ENCODE measurements at regions not wholly inside any gene's neighbourhood (a gene's known extent, or its start where the extent isn't known, plus 50 kb on each side); places are given as distances from the start of the nearest gene placed in this dataset.

- Mint-ChIP-seq H3K9me3 (no peaks in the 10 kb centered on the region), H3K27ac (no peak overlapping the region), H3K27me3 (no peaks in the 10 kb centered on the region), H3K36me3 (ENCODE audit: low read depth) (no peaks in the 10 kb centered on the region), H3K4me1 (ENCODE audit: low read depth) (no peaks in the 10 kb centered on the region), H3K4me3 (no peak overlapping the region)
- intact Hi-C loops (cut with micrococcal nuclease): no loop called here
Observed at GRCh38 chr12:28601570-28602058, 411.4 kb downstream of the CCDC91 start.

DNA sequence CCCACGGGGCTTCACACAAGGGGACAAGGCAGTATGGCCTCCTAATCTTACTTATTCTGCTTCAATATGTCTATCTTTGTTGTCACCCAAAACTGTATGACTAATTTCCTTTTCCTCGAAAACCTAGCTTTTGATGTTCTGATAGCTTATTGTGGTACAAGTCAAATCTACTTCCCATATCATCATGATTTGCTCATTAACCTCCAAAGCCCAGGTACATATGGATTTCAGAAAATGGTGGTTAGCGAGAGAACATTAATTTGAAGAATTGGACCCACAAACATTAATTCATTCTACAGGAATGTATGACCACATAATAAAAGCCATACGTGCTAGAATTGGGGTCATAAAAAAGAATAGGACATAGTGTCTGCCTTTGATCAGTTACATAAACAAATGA, 412.5 kb downstream of the CCDC91 start:
- no peak overlapping the region for H3K27ac Mint-ChIP-seq
- no peaks in the 10 kb centered on the region for H3K27me3 Mint-ChIP-seq
- H3K9me3 Mint-ChIP-seq: peaks cover 11% of the 10 kb centered on the region

GRCh38 chr12:28603239-28603638, 413.0 kb downstream of the CCDC91 start:
- Mint-ChIP-seq H3K27ac (no peak overlapping the region), H3K4me3 (no peak overlapping the region), H3K9me3 (peaks cover 15% of the 10 kb centered on the region), H3K27me3 (no peaks in the 10 kb centered on the region), H3K4me1 (ENCODE audit: low read depth) (no peaks in the 10 kb centered on the region), H3K36me3 (ENCODE audit: low read depth) (no peaks in the 10 kb centered on the region)
- intact Hi-C loops (cut with micrococcal nuclease): no loop called here

More for the DNA sequence above, 412.5 kb downstream of the CCDC91 start:
- Mint-ChIP-seq H3K36me3 (ENCODE audit: low read depth) (no peaks in the 10 kb centered on the region), H3K4me3 (no peak overlapping the region), H3K4me1 (ENCODE audit: low read depth) (no peaks in the 10 kb centered on the region)
- intact Hi-C loops (cut with micrococcal nuclease): no loop called here

DNA sequence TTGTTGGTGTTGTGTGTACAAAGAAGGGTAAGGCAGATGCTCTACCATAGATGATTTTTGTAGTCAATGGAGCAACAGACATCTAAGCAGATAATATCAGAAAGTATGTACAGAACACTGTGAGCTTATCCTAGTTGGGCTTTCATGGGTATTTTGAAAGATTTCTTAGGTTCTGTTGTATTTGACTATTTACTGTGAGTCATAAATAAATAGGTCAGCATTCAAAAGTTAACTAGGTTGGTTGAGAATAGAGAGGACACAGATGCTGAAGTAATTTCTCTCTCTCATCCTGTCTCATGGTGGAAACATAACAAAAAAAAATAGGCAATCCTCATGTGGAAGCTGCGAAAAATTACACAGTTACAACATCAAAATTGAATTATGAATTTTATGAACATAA, 413.5 kb downstream of the CCDC91 start:
- H3K4me3 Mint-ChIP-seq: no peak overlapping the region
- H3K36me3 Mint-ChIP-seq (ENCODE audit: low read depth): no peaks in the 10 kb centered on the region
- no peaks in the 10 kb centered on the region for H3K27me3 Mint-ChIP-seq
- H3K27ac Mint-ChIP-seq: no peak overlapping the region
- intact Hi-C loops (cut with micrococcal nuclease): no loop called here
- H3K9me3 Mint-ChIP-seq: peaks cover 18% of the 10 kb centered on the region
- no peaks in the 10 kb centered on the region for H3K4me1 Mint-ChIP-seq (ENCODE audit: low read depth)

DNA sequence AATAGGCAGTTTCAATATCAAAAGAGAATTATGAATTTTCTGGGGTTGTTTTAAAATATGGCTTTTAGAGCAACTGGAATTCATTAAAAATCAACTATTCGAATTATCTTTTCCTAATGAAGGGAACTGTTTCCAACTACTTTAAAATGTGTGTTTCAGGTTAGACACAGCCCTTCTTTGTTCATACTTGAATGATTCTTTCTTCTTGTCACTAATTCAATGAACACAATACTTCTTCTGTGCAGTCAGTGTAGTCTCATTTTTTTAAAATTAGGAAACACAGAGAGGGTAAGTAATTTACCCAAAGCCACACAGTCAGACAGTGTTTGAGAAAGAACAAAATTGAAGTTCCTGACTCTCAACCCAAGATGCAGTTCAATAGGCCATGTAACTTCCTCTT, 414.0 kb downstream of the CCDC91 start:
- H3K9me3 Mint-ChIP-seq: peaks cover 18% of the 10 kb centered on the region
- intact Hi-C loops (cut with micrococcal nuclease): no loop called here
- no peaks in the 10 kb centered on the region for H3K36me3 Mint-ChIP-seq (ENCODE audit: low read depth)
- H3K4me3 Mint-ChIP-seq: no peak overlapping the region
- H3K27me3 Mint-ChIP-seq: no peaks in the 10 kb centered on the region
- H3K4me1 Mint-ChIP-seq (ENCODE audit: low read depth): no peaks in the 10 kb centered on the region
- H3K27ac Mint-ChIP-seq: no peak overlapping the region

- H3K4me1 Mint-ChIP-seq (ENCODE audit: low read depth): no peaks in the 10 kb centered on the region
- no peak overlapping the region for H3K4me3 Mint-ChIP-seq
- intact Hi-C loops (cut with micrococcal nuclease): no loop called here
- no peak overlapping the region for H3K27ac Mint-ChIP-seq
- H3K36me3 Mint-ChIP-seq (ENCODE audit: low read depth): no peaks in the 10 kb centered on the region
- peaks cover 18% of the 10 kb centered on the region for H3K9me3 Mint-ChIP-seq
- no peaks in the 10 kb centered on the region for H3K27me3 Mint-ChIP-seq
Observed at GRCh38 chr12:28606967-28607557, 416.8 kb downstream of the CCDC91 start.

DNA sequence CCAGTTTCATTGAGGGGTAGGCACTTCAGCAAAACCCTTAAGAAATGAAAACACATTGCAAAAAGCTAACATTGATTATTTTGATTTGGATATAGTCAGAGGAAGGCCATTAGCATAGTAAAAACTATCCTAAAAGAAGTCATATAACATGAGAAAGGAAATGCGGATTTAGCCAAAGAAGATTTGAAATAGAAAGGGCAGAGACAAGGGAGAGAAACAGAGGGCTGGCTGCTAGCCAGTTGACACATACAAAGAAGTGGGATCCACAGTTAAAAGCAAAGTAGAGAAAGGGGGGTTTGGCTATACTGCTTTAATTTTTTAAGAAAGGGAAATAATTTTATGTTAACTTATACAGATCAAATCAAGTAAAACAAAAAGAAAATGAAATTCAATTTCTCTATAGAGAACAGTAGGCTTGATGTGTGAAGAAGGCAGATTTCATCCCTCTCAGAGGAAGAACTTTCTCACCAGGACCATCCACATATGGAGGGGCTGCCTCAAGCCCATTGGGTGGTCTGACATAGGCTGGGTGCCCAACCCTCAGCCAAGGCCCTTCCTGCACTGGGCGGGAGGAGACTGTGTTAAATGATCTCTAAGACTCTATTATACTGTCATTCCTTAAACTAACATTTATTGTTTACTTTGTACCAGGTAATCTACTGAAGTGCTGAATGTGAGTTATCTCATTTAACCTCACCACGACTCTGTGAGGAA, 420.3 kb downstream of the CCDC91 start:
- H3K27ac Mint-ChIP-seq: no peak overlapping the region
- no peaks in the 10 kb centered on the region for H3K27me3 Mint-ChIP-seq
- no peak overlapping the region for H3K4me3 Mint-ChIP-seq
- H3K4me1 Mint-ChIP-seq (ENCODE audit: low read depth): no peaks in the 10 kb centered on the region
- intact Hi-C loops (cut with micrococcal nuclease): no loop called here
- H3K9me3 Mint-ChIP-seq: peaks cover 18% of the 10 kb centered on the region
- H3K36me3 Mint-ChIP-seq (ENCODE audit: low read depth): no peaks in the 10 kb centered on the region

- Mint-ChIP-seq H3K27me3 (no peaks in the 10 kb centered on the region), H3K27ac (no peak overlapping the region), H3K4me3 (no peak overlapping the region), H3K36me3 (ENCODE audit: low read depth) (no peaks in the 10 kb centered on the region), H3K9me3 (peaks cover 19% of the 10 kb centered on the region), H3K4me1 (ENCODE audit: low read depth) (no peaks in the 10 kb centered on the region)
- intact Hi-C loops (cut with micrococcal nuclease): no loop called here
Observed at GRCh38 chr12:28611115-28611435, 420.8 kb downstream of the CCDC91 start.

DNA sequence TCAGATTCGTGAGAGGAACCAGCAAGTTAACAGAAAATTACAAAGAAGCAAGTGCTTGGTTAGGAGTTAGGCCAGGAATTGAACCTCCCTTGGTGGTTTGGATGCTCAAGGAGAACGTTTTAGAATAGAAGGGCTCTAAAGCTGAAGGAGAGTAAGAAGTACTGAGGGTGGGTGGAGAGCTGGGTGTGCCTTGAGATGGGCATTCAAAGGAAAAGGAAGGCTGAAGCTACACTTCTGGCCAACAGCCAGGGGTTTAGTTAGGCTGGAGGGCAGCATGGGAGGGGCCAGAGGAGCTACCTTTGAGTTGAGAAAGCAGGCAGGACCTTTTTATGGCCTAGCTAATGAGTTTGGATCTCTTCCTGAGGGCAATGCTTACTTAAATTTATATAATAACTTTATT, 421.2 kb downstream of the CCDC91 start:
- no peak overlapping the region for H3K4me3 Mint-ChIP-seq
- intact Hi-C loops (cut with micrococcal nuclease): no loop called here
- H3K27me3 Mint-ChIP-seq: no peaks in the 10 kb centered on the region
- no peaks in the 10 kb centered on the region for H3K36me3 Mint-ChIP-seq (ENCODE audit: low read depth)
- no peak overlapping the region for H3K27ac Mint-ChIP-seq
- peaks cover 23% of the 10 kb centered on the region for H3K9me3 Mint-ChIP-seq
- no peaks in the 10 kb centered on the region for H3K4me1 Mint-ChIP-seq (ENCODE audit: low read depth)

DNA sequence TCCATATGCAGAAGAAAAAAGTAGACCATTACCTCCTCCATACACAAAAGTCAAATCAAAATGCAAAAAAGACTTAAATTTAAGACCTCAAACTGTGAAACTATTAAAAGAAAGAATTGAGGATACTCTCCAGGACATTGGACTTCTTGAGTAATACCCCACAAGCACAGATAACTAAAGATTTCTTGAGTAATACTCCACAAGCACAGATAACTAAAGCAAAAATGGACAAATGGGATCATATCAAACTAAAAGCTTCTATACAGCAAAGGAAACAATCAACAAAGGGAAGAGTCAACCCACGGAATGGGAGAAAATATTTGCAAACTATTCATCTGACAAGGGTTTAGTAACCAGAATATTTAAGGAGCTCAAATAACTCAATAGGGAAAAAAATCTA, 427.9 kb downstream of the CCDC91 start:
- H3K4me3 Mint-ChIP-seq: no peak overlapping the region
- peaks cover 13% of the 10 kb centered on the region for H3K9me3 Mint-ChIP-seq
- intact Hi-C loops (cut with micrococcal nuclease): no loop called here
- H3K36me3 Mint-ChIP-seq (ENCODE audit: low read depth): no peaks in the 10 kb centered on the region
- H3K27ac Mint-ChIP-seq: no peak overlapping the region
- H3K4me1 Mint-ChIP-seq (ENCODE audit: low read depth): no peaks in the 10 kb centered on the region
- H3K27me3 Mint-ChIP-seq: no peaks in the 10 kb centered on the region

DNA sequence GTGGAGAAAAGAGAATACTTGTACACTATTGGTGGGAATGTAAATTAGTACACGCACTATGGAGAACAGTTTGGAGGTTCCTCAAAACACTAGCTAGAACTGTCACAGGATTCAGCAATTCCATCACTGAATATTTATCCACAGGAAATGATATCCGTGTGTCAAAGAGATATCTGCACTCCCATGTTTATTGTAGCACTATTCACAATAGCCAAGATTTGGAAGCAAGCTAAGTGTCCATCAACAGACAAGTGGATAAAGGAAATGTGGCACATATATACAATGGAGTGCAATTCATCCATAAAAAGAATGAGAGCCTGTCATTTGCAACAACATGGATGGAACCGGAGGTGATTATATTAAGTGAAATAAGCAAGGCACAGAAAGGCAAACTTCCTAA, 428.5 kb downstream of the CCDC91 start:
- Mint-ChIP-seq H3K4me3 (no peak overlapping the region), H3K4me1 (ENCODE audit: low read depth) (no peaks in the 10 kb centered on the region), H3K9me3 (peaks cover 13% of the 10 kb centered on the region), H3K36me3 (ENCODE audit: low read depth) (no peaks in the 10 kb centered on the region), H3K27ac (no peak overlapping the region), H3K27me3 (no peaks in the 10 kb centered on the region)
- intact Hi-C loops (cut with micrococcal nuclease): no loop called here

GRCh38 chr12:28620281-28620680, 430.0 kb downstream of the CCDC91 start:
- H3K36me3 Mint-ChIP-seq (ENCODE audit: low read depth): no peaks in the 10 kb centered on the region
- intact Hi-C loops (cut with micrococcal nuclease): no loop called here
- peaks cover 13% of the 10 kb centered on the region for H3K9me3 Mint-ChIP-seq
- no peak overlapping the region for H3K27ac Mint-ChIP-seq
- H3K4me1 Mint-ChIP-seq (ENCODE audit: low read depth): no peaks in the 10 kb centered on the region
- H3K4me3 Mint-ChIP-seq: no peak overlapping the region
- H3K27me3 Mint-ChIP-seq: no peaks in the 10 kb centered on the region

GRCh38 chr12:28622406-28622805, 432.1 kb downstream of the CCDC91 start:
- intact Hi-C loops (cut with micrococcal nuclease): no loop called here
- H3K4me1 Mint-ChIP-seq (ENCODE audit: low read depth): no peaks in the 10 kb centered on the region

DNA sequence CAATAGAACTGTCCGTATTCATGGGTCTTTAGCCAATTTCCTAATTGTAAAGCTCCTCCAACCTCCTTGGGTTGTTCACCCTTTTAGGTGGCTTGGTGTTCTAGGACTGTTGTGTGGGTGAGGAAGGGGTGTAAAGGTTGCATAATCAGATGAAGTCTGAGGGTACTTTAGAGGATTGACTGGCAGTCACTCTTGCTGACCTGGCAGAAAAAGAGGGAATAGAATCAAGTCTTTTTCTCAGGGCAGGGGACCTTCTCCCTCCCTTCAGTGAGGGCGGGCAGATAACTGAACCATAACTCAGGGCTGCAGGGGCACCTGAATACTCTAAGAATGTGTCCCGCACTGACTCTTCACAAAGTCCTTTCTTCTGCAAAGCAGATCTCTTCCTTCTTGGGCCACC, 436.2 kb downstream of the CCDC91 start:
- no peaks in the 10 kb centered on the region for H3K4me1 Mint-ChIP-seq (ENCODE audit: low read depth)
- no peak overlapping the region for H3K4me3 Mint-ChIP-seq
- peaks cover 6% of the 10 kb centered on the region for H3K9me3 Mint-ChIP-seq
- H3K27me3 Mint-ChIP-seq: no peaks in the 10 kb centered on the region
- H3K36me3 Mint-ChIP-seq (ENCODE audit: low read depth): no peaks in the 10 kb centered on the region
- H3K27ac Mint-ChIP-seq: no peak overlapping the region
- intact Hi-C loops (cut with micrococcal nuclease): no loop called here

More at GRCh38 chr12:28622406-28622805, 432.1 kb downstream of the CCDC91 start:
- Mint-ChIP-seq H3K27me3 (no peaks in the 10 kb centered on the region), H3K27ac (no peak overlapping the region), H3K4me3 (no peak overlapping the region), H3K36me3 (ENCODE audit: low read depth) (no peaks in the 10 kb centered on the region), H3K9me3 (peaks cover 6% of the 10 kb centered on the region)

DNA sequence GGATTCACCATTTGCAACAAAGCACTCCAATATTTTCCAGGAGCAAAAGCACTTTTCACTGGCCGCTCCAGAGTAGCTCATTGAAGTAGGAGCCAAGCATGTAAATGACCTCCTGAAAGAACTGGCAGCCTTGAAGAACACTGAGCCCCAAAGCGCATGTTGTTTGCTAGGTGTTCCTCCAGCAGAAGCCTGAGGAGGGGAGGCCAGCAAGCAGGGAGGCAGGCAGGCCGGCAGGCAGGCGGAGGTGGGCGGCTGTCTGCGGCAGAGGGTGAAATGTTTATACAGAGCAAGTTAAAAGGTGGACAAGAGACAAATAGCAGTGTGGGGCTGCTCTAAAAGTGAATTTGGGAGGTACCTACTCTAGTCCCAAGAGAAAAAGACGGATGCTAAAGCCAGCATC, 439.4 kb downstream of the CCDC91 start:
- Mint-ChIP-seq H3K9me3 (peaks cover 6% of the 10 kb centered on the region), H3K4me1 (ENCODE audit: low read depth) (no peaks in the 10 kb centered on the region), H3K27me3 (no peaks in the 10 kb centered on the region), H3K36me3 (ENCODE audit: low read depth) (no peaks in the 10 kb centered on the region), H3K27ac (no peak overlapping the region), H3K4me3 (no peak overlapping the region)
- intact Hi-C loops (cut with micrococcal nuclease): no loop called here

Measured in dendritic cell treated with granulocyte-macrophage colony-stimulating factor and Interleukin-4, amounts not matched to agents 40 ng/mL and 50 ng/mL, for 4 days (primary cell).